Ectodermal cell (in vitro differentiated cells): ENCODE measurements at regions not wholly inside any gene's neighbourhood (a gene's known extent, or its start where the extent isn't known, plus 50 kb on each side); places are given as distances from the start of the nearest gene placed in this dataset.
"Not testable (repeated sequence)": the region's sequence is repeated elsewhere in the genome, so short reads cannot be mapped to it uniquely, and the experiment has no call there.

Source experiments
- H3K27ac ChIP-seq: 2 replicates; pipeline ENCODE4 v1.7.0; 2013; ENCODE audit warnings: mild to moderate bottlenecking, low read depth, low read length; ENCODE audit not compliant: insufficient read depth, poor library complexity, severe bottlenecking
- H3K27me3 ChIP-seq: 2 replicates; pipeline ENCODE4 v1.7.0; 2013; ENCODE audit warnings: mild to moderate bottlenecking, low read length; ENCODE audit not compliant: insufficient read depth, control insufficient read depth, poor library complexity, severe bottlenecking
- H3K36me3 ChIP-seq: one replicate; pipeline ENCODE4 v1.7.0; 2013; ENCODE audit warnings: low read length; ENCODE audit not compliant: control insufficient read depth, insufficient read depth
- H3K4me1 ChIP-seq: one replicate; pipeline ENCODE4 v1.7.0; 2013; ENCODE audit warnings: low read length; ENCODE audit not compliant: control insufficient read depth, insufficient read depth
- H3K4me3 ChIP-seq: 2 replicates; pipeline ENCODE4 v1.7.0; 2013; ENCODE audit warnings: low read depth, low read length, control low read depth; ENCODE audit not compliant: insufficient read depth
- H3K9me3 ChIP-seq: 2 replicates; pipeline ENCODE4 v1.7.0; 2013; ENCODE audit warnings: mild to moderate bottlenecking, low read length, moderate library complexity; ENCODE audit not compliant: control insufficient read depth
- WGBS, 2 experiments: methylation state at CpG; one replicate each; pipeline ENCODE4 v1.1.7; 2013; ENCODE audit warnings: missing lambda C conversion rate in 2 of 2; 5-methylcytosine and 5-hydroxymethylcytosine counted together

DNA sequence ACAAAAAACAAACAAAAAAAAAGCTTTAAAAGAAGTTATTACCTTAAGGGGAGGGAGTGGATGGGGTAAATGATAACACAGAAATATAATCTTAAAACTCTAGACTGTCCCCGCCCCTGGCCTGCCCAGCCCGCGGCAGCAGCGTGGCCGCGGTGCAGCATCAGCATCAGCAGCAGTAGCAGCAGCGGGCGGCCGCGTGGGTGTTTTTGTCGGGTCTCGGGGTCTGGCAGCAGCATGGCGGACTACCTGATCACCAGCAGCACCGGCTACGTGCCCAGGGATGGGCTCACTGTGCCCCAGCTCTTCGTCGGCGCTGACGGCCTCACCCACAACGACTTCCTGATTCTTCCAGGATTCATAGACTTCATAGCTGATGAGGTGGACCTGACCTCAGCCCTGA is 80.0 kb upstream of the ANKRD28 start:
- Histone ChIP-seq H3K9me3 (no peaks in the 10 kb centered on the region), H3K4me3 (no peak overlapping the region), H3K4me1 (no peaks in the 10 kb centered on the region), H3K27me3 (no peaks in the 10 kb centered on the region), H3K27ac (no peak overlapping the region), H3K36me3 (no peaks in the 10 kb centered on the region)
- WGBS, 2 experiments, result 95 to 96% methylated on average over 20 of the region's 20 CpGs

DNA sequence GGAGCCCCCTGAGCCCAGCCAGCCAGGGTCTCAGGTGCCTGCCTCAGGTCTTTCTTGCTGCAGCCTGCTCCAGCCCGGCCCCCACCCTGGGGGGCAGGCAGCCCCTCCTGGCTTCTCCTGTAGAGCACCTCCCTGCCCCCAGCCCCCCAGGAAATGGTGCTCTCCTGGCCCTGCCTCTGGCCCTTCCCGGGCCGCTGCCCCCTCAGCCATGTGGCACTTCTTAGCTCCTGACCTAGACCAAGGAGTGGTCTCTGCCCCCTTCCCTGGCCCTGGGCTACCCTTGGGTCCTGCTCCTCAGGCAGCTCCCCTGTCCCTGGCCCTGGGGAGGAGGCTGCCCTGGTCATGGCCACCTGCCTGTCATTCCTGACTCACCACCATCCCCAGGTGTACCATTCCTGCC is 82.0 kb upstream of the ANKRD28 start:
- not testable (repeated sequence) for H3K27me3 ChIP-seq, H3K4me3 ChIP-seq, H3K36me3 ChIP-seq, H3K27ac ChIP-seq, H3K9me3 ChIP-seq, H3K4me1 ChIP-seq
- 92 to 93% methylated on average over 3 of the region's 3 CpGs for WGBS, 2 experiments

DNA sequence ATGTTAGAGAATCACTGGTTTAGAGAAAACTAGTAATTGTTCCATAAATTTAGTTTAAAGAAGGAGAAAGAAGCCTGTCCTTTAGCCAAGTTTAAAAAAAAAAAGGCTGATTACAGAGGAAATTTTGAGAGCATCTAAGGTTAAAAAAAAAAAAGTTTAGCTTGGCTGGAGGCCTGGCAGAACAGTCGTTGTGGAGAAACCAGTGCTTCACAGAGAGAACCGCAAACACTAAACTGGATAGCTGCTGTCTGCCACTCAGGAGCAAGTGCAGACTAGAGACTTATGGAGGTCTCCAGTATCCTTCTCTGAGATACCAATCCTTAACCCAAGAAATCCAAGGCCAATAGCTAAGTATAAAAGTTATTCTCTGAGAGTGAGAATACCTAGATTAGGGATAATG is 84.8 kb upstream of the ANKRD28 start:
- Histone ChIP-seq H3K36me3 (no peaks in the 10 kb centered on the region), H3K27me3 (no peaks in the 10 kb centered on the region), H3K4me3 (no peak overlapping the region), H3K27ac (no peak overlapping the region), H3K9me3 (no peaks in the 10 kb centered on the region), H3K4me1 (no peaks in the 10 kb centered on the region)
- WGBS, 2 experiments, result 93% methylated on average over 2 of the region's 2 CpGs

DNA sequence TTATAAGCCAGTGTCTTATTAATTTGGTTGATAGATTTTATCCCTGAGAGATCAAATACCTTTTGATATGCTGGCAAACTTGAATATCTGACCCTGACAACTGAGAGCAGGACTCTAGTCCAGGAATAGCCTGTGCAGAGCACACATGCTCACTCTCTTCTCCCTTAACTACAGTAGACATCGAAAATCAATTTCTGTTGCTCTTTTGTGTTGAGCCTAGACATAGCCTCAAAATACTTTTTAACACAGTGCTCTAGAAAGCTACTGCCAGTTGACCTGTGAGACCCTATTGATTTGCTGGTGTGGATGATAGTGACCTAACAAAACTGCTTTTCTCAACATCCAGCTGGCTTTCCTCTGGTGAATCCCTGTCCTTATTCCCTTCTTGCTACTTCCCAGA is 86.4 kb upstream of the ANKRD28 start:
- Histone ChIP-seq H3K27me3 (no peaks in the 10 kb centered on the region), H3K4me3 (no peak overlapping the region), H3K36me3 (no peaks in the 10 kb centered on the region), H3K4me1 (no peaks in the 10 kb centered on the region), H3K27ac (no peak overlapping the region), H3K9me3 (no peaks in the 10 kb centered on the region)
- 85 to 86% methylated on average over 1 of the region's 1 CpG for WGBS, 2 experiments

DNA sequence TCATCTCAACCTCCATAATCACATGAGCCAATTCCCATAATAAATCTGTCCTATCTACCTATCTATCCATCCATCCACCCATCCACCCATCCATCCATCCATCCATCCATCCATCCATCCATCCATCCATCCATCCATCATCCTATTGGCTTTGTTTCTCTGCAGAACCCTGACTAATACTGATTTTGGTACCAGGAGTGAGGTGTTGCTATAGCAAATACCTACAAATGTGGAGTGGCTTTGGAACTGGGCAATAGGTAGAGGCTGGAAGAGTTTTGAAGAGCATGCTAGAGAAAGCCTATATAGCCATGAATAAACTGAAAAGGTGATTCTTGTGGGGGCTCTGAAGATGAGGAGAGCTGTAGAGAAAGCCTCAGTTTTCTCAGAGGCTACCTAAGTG is 88.7 kb upstream of the ANKRD28 start:
- Histone ChIP-seq H3K4me1 (no peaks in the 10 kb centered on the region), H3K27me3 (no peaks in the 10 kb centered on the region), H3K9me3 (no peaks in the 10 kb centered on the region), H3K27ac (no peak overlapping the region), H3K4me3 (no peak overlapping the region), H3K36me3 (no peaks in the 10 kb centered on the region)

DNA sequence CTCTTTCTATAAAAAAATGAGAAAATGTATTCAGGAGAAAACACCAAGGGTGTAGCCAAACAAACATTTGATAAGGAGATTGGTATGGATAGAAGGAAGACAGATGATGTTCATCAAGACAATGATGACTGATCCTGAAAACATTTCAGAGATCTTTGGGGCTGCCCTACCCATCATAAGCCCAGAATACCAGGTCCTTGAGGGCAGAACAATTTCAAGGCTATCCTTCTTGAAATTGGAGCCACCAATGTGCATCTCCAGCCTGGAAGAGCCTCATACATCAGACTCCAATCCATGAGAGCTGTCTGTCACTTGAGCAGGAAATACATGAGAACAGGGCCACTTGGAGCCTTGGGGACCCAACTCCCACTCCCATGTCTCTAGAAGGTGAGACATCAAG is 89.5 kb upstream of the ANKRD28 start:
- Histone ChIP-seq H3K27ac (no peak overlapping the region), H3K4me3 (no peak overlapping the region)

DNA sequence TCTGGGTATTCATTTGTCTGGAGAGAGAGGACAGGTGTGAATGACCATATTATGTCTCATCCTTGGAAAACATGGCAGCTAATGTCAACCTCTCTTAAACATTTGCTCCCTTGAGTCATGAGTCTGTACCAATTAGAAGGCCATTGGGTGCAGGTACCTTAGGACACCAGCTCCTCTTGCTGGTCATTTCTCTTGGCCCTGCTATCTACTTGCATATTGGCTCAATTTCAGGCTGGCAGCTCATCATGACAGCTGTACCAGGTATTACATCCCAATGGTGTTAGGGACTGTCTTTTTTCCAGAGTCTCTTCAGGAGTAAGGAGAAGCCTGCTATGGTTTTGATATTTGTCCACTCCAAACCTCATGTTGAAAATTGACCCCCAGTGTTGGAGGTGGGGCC is 92.2 kb upstream of the ANKRD28 start:
- no peaks in the 10 kb centered on the region for H3K9me3 ChIP-seq
- H3K27ac ChIP-seq, result no peak overlapping the region
- no peak overlapping the region for H3K4me3 ChIP-seq
- no peaks in the 10 kb centered on the region for H3K36me3 ChIP-seq
- H3K27me3 ChIP-seq, result no peaks in the 10 kb centered on the region
- H3K4me1 ChIP-seq, result peaks cover 4% of the 10 kb centered on the region

More for the DNA sequence above, 89.5 kb upstream of the ANKRD28 start:
- H3K9me3 ChIP-seq, result no peaks in the 10 kb centered on the region
- H3K36me3 ChIP-seq, result no peaks in the 10 kb centered on the region
- H3K4me1 ChIP-seq, result no peaks in the 10 kb centered on the region
- no peaks in the 10 kb centered on the region for H3K27me3 ChIP-seq

DNA sequence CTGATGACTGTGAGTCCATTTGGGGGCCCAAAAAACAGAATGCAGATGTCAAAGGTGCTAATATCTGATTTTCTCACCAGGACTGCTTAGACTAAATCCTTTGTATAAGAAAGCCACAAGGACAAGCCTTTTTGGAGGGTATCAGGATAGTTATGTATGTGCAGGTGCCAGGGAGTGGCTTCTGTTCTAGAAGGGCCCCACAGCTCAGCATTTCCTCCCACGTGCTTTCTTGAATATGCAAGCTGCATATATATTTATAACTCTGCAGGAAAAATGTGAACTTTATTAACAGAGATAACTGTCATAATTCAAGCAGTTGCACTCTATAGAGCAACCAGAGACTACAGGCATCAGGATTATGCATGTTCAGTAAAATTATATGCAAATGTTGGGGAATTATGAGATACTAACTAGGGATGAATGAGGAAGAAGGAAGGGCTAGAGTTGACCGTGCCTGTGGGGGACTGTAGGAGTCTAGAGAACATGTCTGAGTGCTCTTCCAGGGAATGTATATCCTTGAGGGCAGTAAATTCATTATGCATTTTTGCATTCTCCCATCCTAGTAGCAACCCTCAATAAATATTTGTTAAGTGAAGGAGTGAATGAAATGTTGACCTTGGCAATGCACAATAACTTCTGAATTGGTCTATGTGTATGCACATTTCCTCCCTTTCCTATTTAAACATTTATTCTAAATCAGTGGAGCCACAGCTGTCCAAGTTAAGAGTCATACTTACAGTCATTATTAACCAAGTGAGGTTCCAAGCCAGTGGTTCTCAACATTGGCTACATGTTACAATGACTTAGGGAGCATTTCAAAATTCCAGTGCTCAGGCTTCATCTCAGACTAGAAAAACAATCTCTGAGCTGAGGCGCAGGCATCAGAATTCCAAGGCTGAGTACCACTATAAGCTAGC is 94.8 kb upstream of the ANKRD28 start:
- Histone ChIP-seq H3K4me3 (no peak overlapping the region), H3K27me3 (no peaks in the 10 kb centered on the region), H3K27ac (no peak overlapping the region), H3K9me3 (no peaks in the 10 kb centered on the region), H3K36me3 (no peaks in the 10 kb centered on the region), H3K4me1 (peaks cover 4% of the 10 kb centered on the region)
- WGBS, 2 experiments, result 89 to 94% methylated on average over 2 to 3 of the region's 3 CpGs

DNA sequence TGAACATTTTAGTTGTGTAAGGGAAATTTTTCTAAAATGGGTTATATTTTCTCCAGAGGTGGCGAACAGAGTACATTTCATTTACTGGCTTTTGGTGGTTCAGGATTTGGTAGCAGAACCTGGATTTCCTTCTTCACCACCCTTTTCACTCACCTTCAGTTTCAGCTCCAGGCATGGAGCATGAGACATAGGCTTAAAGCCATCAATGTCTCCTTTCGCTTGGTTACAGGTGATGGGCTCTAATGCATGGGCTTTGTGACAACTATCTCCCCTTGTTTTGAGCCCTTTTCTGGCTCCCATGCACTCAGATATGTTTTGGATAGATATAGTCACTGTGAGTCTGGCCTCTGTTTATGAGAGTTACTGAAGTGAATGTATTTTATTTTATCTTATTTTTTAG is 96.6 kb upstream of the ANKRD28 start:
- Histone ChIP-seq H3K4me3 (no peak overlapping the region), H3K9me3 (no peaks in the 10 kb centered on the region), H3K36me3 (no peaks in the 10 kb centered on the region), H3K27ac (no peak overlapping the region), H3K4me1 (peaks cover 8% of the 10 kb centered on the region), H3K27me3 (no peaks in the 10 kb centered on the region)
- WGBS, 2 experiments, result 92 to 93% methylated on average over 2 of the region's 2 CpGs

DNA sequence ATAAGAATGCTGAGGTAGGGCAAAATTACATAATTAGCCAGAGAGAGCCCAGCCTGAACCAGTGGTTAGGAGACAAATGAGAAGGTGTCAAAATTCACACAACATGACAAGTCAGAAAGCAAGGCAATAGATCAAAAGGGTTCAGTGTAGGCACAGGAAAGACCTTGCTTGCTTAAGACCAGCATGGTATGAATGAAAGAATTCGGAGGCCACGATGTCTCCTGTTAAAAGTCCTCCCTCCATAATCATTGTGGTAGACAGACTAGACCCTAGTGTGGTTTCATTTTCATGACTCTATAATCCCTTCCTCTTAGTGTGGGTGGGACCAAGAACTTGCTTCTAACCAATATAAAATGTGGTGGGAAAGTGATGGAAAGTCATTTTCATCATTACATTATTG is 98.7 kb upstream of the ANKRD28 start:
- Histone ChIP-seq H3K27me3 (no peaks in the 10 kb centered on the region), H3K36me3 (no peaks in the 10 kb centered on the region), H3K4me3 (no peak overlapping the region), H3K4me1 (peaks cover 8% of the 10 kb centered on the region), H3K9me3 (no peaks in the 10 kb centered on the region), H3K27ac (no peak overlapping the region)
- WGBS, 2 experiments, result 79 to 93% methylated on average over 2 of the region's 2 CpGs

DNA sequence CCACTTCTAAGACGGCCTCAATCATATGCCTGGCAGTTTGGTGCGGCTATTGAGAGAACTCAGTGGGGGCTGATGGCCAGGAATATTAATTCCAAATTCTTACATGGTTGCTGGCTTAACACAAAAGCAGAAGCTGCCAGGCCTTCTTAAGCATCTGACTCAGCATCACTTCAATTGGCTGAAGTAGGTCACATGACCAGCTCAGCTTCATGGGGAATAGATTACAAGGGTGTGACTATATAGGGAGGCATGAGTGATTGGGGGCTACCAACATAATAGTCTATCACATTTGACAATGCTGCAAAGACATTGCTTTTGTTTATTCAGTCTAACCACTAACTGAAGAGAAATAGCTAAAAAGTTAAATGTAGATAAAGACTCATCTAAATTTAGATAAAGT is 101.6 kb upstream of the ANKRD28 start:
- H3K9me3 ChIP-seq, result no peaks in the 10 kb centered on the region

More for the DNA sequence above, 101.6 kb upstream of the ANKRD28 start:
- H3K27me3 ChIP-seq, result no peaks in the 10 kb centered on the region
- no peaks in the 10 kb centered on the region for H3K36me3 ChIP-seq
- no peak overlapping the region for H3K27ac ChIP-seq
- H3K4me3 ChIP-seq, result no peak overlapping the region
- 84 to 92% methylated on average over 2 of the region's 2 CpGs for WGBS, 2 experiments
- peaks cover 4% of the 10 kb centered on the region for H3K4me1 ChIP-seq
